HEK293 (cell line): ENCODE measurements at regions not wholly inside any gene's neighbourhood (a gene's known extent, or its start where the extent isn't known, plus 50 kb on each side); places are given as distances from the start of the nearest gene placed in this dataset.

Source experiments
- CTCF ChIA-PET: fragments of 350-600 bp; formaldehyde crosslinking; extraction: SDS; loops from one replicate; lab custom pipeline; 2021; ENCODE audit warnings: antibody characterized with exemption; lab: Yijun Ruan, JAX
- POLR2A ChIA-PET: fragments of 300-600 bp; formaldehyde crosslinking; extraction: SDS; loops from one replicate; lab custom pipeline; 2020; ENCODE audit warnings: antibody characterized with exemption, inconsistent platforms; lab: Yijun Ruan, JAX
- H3K27ac ChIP-seq: fragments of 200-500 bp; sonication (Bioruptor generic); 2 replicates; pipeline ENCODE4 v1.5.1; 2014; ENCODE audit warnings: low read depth, low read length, control low read depth, inconsistent platforms; ENCODE audit errors: extremely low read depth
- H3K36me3 ChIP-seq, 2 experiments: fragments of 200-500 bp in 1 of 2; sonication (Bioruptor generic) in 1 of 2; 1 replicate in 1 of 2; 2 replicates in 1 of 2; pipeline ENCODE4 v1.5.1; 2014 to 2017; ENCODE audit warnings: inconsistent platforms in 2 of 2, low read length in 2 of 2; ENCODE audit not compliant: control insufficient read depth in 2 of 2, insufficient read depth in 1 of 2
- H3K4me1 ChIP-seq: fragments of 200-500 bp; sonication (Bioruptor generic); 2 replicates; pipeline ENCODE4 v1.5.1; 2014; ENCODE audit warnings: mild to moderate bottlenecking, low read length, inconsistent platforms; ENCODE audit not compliant: control insufficient read depth, insufficient read depth
- H3K4me3 ChIP-seq: 2 replicates; pipeline ENCODE4 v1.5.1; 2011; ENCODE audit warnings: low read depth, mild to moderate bottlenecking, control low read depth, low read length, moderate library complexity
- H3K9me3 ChIP-seq: fragments of 200-500 bp; sonication (Bioruptor generic); 2 replicates; pipeline ENCODE4 v1.5.1; 2014; ENCODE audit warnings: low read depth, low read length, inconsistent platforms; ENCODE audit not compliant: control insufficient read depth, insufficient read depth
- KLF16 ChIP-seq: fragments of 450-650 bp; formaldehyde crosslinking; IDR thresholded peaks from 2 replicates; pipeline ENCODE4 v1.5.1; 2017; ENCODE audit warnings: missing biosample characterization, missing genetic modification characterization
- KLF7 ChIP-seq: fragments of 450-650 bp; formaldehyde crosslinking; IDR thresholded peaks from 2 replicates; pipeline ENCODE4 v1.5.1; 2016; ENCODE audit warnings: missing biosample characterization, missing genetic modification characterization, borderline replicate concordance
- KLF9 ChIP-seq: fragments of 450-650 bp; formaldehyde crosslinking; IDR thresholded peaks from 2 replicates; pipeline ENCODE4 v1.5.1; 2016; ENCODE audit warnings: missing biosample characterization, missing genetic modification characterization, low read depth
- SP3 ChIP-seq: fragments of 450-650 bp; formaldehyde crosslinking; IDR thresholded peaks from 2 replicates; pipeline ENCODE4 v1.5.1; 2016; ENCODE audit warnings: missing biosample characterization, missing genetic modification characterization
- SP7 ChIP-seq: fragments of 450-650 bp; formaldehyde crosslinking; IDR thresholded peaks from 2 replicates; pipeline ENCODE4 v1.5.1; 2016; ENCODE audit warnings: missing biosample characterization, missing genetic modification characterization
- TRIM28 ChIP-seq: IDR thresholded peaks from 2 replicates; pipeline ENCODE4 v1.6.1; 2011; ENCODE audit warnings: low read length, control low read depth, borderline replicate concordance
- ZBTB20 ChIP-seq: fragments of 450-650 bp; formaldehyde crosslinking; IDR thresholded peaks from 2 replicates; pipeline ENCODE4 v1.5.1; 2016; ENCODE audit warnings: missing biosample characterization, missing genetic modification characterization
- ZBTB7A ChIP-seq: fragments of 450-650 bp; formaldehyde crosslinking; IDR thresholded peaks from 2 replicates; pipeline ENCODE4 v1.5.1; 2016; ENCODE audit warnings: low read depth, missing biosample characterization, missing genetic modification characterization
- ZIC2 ChIP-seq: fragments of 450-650 bp; formaldehyde crosslinking; IDR thresholded peaks from 2 replicates; pipeline ENCODE4 v1.5.1; 2016; ENCODE audit warnings: missing biosample characterization, missing genetic modification characterization
- ZNF132 ChIP-seq: fragments of 450-650 bp; formaldehyde crosslinking; IDR thresholded peaks from 2 replicates; pipeline ENCODE4 v1.5.1; 2017; ENCODE audit warnings: missing biosample characterization, missing genetic modification characterization, borderline replicate concordance
- ZNF155 ChIP-seq: fragments of 450-650 bp; formaldehyde crosslinking; IDR thresholded peaks from 2 replicates; pipeline ENCODE4 v1.5.1; 2016; ENCODE audit warnings: missing biosample characterization, missing genetic modification characterization
- ZNF221 ChIP-seq: fragments of 450-650 bp; formaldehyde crosslinking; IDR thresholded peaks from 2 replicates; pipeline ENCODE4 v1.5.1; 2017; ENCODE audit warnings: missing biosample characterization, missing genetic modification characterization, borderline replicate concordance
- ZNF24 ChIP-seq: fragments of 450-650 bp; formaldehyde crosslinking; IDR thresholded peaks from 2 replicates; pipeline ENCODE4 v1.5.1; 2016; ENCODE audit warnings: missing biosample characterization, missing genetic modification characterization
- ZNF341 ChIP-seq: fragments of 450-650 bp; formaldehyde crosslinking; IDR thresholded peaks from 2 replicates; pipeline ENCODE4; 2016; ENCODE audit warnings: low read depth, missing biosample characterization, missing genetic modification characterization
- ZNF366 ChIP-seq: fragments of 450-650 bp; formaldehyde crosslinking; conservative IDR thresholded peaks from 2 replicates; pipeline ENCODE4 v1.5.1; 2016; ENCODE audit warnings: missing biosample characterization, missing genetic modification characterization
- ZNF610 ChIP-seq: fragments of 450-650 bp; formaldehyde crosslinking; IDR thresholded peaks from 2 replicates; pipeline ENCODE4 v1.5.1; 2016; ENCODE audit warnings: missing biosample characterization, missing genetic modification characterization, borderline replicate concordance
- ZNF747 ChIP-seq: fragments of 450-650 bp; formaldehyde crosslinking; IDR thresholded peaks from 2 replicates; pipeline ENCODE4 v1.5.1; 2016; ENCODE audit warnings: missing biosample characterization, missing genetic modification characterization
- ZNF776 ChIP-seq: fragments of 450-650 bp; formaldehyde crosslinking; IDR thresholded peaks from 2 replicates; pipeline ENCODE4 v1.5.0; 2017; ENCODE audit warnings: missing biosample characterization, missing genetic modification characterization, borderline replicate concordance
- ZSCAN4 ChIP-seq: fragments of 450-650 bp; formaldehyde crosslinking; IDR thresholded peaks from 2 replicates; pipeline ENCODE4 v1.5.1; 2017; ENCODE audit warnings: missing biosample characterization, missing genetic modification characterization
- TF ChIP-seq, protein P1 (sequence below): fragments of 450-650 bp; formaldehyde crosslinking; IDR thresholded peaks from 2 replicates; pipeline ENCODE4 v1.5.1; 2016; ENCODE audit warnings: missing biosample characterization, missing genetic modification characterization
- TF ChIP-seq, protein P2 (sequence below): fragments of 450-650 bp; formaldehyde crosslinking; IDR thresholded peaks from 2 replicates; pipeline ENCODE4; 2016; ENCODE audit warnings: missing biosample characterization, missing genetic modification characterization

DNA sequence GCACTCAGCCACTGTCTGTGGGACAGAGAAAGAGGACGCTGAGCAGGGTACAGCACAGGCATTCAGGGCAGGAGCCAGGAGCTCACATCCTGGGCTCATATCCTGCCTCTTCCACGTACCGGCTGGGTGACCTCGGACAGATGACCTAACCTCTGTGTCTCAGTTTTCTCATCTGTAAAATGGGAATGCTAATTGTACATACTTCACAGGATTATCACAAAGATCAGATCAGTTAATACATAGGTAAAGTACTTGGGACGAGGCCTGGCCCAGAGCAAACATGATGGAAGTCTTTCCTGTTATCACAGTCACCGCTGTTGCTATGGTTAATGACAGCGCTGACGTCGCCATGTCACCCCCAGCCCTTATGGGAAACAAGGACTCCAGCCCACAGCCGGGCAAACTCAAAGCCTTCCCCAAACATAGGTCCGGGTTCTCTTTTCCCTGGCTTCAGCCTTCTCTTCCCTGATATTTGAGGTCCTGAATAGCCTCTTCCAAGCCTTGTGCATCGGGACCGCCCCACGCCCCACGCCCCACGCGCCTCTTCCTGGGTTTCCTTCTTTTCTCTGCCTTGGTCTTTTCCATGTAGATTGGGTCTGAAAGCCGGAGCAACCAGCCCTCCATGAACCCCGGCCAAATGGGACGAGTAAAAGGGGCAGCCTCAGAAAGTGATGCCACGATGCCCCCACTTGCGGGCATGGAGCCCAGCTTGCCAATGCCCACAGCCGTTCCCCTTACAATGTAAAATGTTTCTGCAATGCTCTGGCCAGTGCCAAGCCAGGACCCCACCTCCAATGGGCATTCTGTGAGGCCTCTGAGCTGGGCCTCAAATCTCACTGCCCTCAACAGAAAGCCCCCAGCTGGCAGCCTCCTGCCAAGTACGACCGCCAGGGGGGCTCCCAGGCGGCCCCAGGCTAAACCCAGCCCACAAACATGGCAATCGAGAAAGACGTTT, 125.4 kb downstream of the RFLNA start:
- no peak overlapping the region for H3K27ac ChIP-seq
- no peaks in the 10 kb centered on the region for H3K9me3 ChIP-seq
- peaks cover 15% of the 10 kb centered on the region for H3K4me1 ChIP-seq
- ChIA-PET CTCF (no interaction called here), POLR2A (no interaction called here)
- H3K4me3 ChIP-seq = no peak overlapping the region
- peaks cover 0 to 48% of the 10 kb centered on the region in 2 experiments; a peak in 2 of 3 replicates for H3K36me3 ChIP-seq
- TF ChIP-seq, protein P1, sequence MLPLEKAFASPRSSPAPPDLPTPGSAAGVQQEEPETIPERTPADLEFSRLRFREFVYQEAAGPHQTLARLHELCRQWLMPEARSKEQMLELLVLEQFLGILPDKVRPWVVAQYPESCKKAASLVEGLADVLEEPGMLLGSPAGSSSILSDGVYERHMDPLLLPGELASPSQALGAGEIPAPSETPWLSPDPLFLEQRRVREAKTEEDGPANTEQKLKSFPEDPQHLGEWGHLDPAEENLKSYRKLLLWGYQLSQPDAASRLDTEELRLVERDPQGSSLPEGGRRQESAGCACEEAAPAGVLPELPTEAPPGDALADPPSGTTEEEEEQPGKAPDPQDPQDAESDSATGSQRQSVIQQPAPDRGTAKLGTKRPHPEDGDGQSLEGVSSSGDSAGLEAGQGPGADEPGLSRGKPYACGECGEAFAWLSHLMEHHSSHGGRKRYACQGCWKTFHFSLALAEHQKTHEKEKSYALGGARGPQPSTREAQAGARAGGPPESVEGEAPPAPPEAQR (tag by site-specific recombination) = no peak
- TF ChIP-seq ZNF747 (tag by site-specific recombination) (no peak), SP3 (tag by site-specific recombination) (no peak), ZNF155 (tag by site-specific recombination) (no peak), ZNF132 (tag by site-specific recombination) (no peak), KLF7 (tag by site-specific recombination) (no peak), ZNF341 (tag by site-specific recombination) (no peak), ZNF24 (tag by site-specific recombination) (no peak), ZBTB7A (tag by site-specific recombination) (no peak), ZSCAN4 (tag by site-specific recombination) (no peak), ZNF776 (no peak), KLF16 (no peak), ZNF610 (no peak), SP7 (tag by site-specific recombination) (no peak), KLF9 (tag by site-specific recombination) (no peak), ZBTB20 (no peak), ZNF221 (tag by site-specific recombination) (no peak), ZNF366 (no peak)
- TF ChIP-seq, protein P2, sequence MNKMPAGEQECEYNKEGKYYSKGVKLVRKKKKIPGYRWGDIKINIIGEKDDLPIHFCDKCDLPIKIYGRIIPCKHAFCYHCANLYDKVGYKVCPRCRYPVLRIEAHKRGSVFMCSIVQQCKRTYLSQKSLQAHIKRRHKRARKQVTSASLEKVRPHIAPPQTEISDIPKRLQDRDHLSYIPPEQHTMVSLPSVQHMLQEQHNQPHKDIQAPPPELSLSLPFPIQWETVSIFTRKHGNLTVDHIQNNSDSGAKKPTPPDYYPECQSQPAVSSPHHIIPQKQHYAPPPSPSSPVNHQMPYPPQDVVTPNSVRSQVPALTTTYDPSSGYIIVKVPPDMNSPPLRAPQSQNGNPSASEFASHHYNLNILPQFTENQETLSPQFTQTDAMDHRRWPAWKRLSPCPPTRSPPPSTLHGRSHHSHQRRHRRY = no peak

GRCh38 chr12:124419292-124420040, 124.6 kb downstream of the RFLNA start:
- H3K9me3 ChIP-seq = no peaks in the 10 kb centered on the region
- no peak for TF ChIP-seq TRIM28
- TF ChIP-seq ZIC2 (tag by site-specific recombination) = peak; percentile 60
- TF ChIP-seq, all 188 proteins: peak for 1
- ChIA-PET CTCF (interaction anchor here (0.6 to 0.7 kb wide), 2 partner anchors 26 to 67 kb away, joined by 3 to 4 read pairs; no protein-coding TSS in a partner anchor), POLR2A (no interaction called here)
- Histone ChIP-seq H3K27ac (no peak overlapping the region), H3K36me3 (peaks cover 0 to 46% of the 10 kb centered on the region in 2 experiments; a peak in 2 of 3 replicates), H3K4me3 (no peak overlapping the region), H3K4me1 (peaks cover 15% of the 10 kb centered on the region)
